Activated CD4-positive, alpha-beta T cell treated with anti-CD3 and anti-CD28 coated beads, Interleukin-2, Interleukin-4, amounts not matched to agents 100 ng/mL and 50 ng/mL, durations not matched to agents 16 hours and 8 hours (primary cell): ENCODE measurements at regions not wholly inside any gene's neighbourhood (a gene's known extent, or its start where the extent isn't known, plus 50 kb on each side); places are given as distances from the start of the nearest gene placed in this dataset.

Source experiments
- DNase-seq: peaks from one replicate; pipeline ENCODE4 v3.0.0-alpha.2; 2020; ENCODE audit warnings: low spot score

DNA sequence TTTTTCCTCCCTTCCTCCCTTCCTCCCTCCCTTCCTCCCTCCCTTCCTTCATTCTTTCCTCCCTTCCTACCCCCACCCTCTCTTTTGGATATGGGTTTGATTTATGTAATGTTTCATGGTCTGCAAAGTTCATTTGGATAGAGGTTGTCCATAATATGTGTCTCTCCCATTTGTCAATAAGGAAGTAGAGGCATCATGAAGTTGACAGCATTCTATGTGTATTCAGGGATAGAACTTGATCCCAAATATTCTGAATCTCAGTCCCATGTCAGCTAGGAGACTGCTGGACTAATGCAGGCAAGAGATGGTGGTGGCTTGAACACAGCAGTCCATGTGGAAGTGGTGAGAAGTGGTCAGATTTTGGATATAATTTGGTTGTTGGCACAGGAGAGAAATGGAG is 90.7 kb upstream of the SLC6A6 start:
- no peak for DNase-seq

DNA sequence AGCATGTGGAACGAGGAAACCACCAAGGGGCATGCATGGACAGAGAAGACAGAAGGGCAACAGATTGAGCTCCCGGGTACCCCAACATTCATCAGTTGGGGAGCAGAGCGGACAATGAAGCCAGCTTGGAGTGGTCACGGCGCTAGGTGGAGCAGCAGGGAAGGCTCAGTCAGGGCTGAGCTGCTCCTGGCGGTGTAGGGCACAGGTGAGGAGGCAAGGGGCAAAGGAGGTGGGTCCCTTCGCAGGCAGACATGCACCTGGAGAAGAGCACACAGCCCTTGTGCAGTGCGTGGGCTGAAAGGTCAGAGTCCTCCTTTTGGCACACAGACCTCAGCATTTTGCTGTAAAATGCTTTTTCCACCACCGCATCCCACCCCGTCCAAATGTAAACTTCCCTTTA is 90.0 kb upstream of the SLC6A6 start:
- DNase-seq, result no peak

DNA sequence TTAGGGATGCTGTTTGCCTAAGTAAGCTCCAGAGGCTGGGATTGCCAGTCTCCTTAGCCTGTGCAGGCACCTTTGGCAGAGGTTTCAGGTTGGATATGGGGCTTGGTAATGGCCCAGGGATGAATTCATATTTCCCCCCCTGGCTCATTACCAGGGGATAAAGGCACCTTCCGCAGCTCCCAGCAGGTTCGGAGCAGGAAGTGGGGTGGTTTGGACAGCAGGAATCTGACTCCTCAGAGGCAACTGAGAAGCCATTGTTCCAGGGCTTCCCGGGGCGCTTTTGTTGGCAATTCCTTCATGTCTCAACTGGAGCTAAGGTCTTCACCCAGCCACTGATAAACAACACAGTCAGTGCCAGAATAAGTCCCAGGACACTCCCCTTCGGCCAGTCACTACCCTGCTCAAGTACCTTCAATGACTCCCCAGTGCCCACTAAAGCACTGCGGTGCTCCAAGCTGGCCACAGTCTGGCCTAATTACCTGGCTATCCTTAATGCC is 85.3 kb upstream of the SLC6A6 start:
- DNase-seq, result no peak

DNA sequence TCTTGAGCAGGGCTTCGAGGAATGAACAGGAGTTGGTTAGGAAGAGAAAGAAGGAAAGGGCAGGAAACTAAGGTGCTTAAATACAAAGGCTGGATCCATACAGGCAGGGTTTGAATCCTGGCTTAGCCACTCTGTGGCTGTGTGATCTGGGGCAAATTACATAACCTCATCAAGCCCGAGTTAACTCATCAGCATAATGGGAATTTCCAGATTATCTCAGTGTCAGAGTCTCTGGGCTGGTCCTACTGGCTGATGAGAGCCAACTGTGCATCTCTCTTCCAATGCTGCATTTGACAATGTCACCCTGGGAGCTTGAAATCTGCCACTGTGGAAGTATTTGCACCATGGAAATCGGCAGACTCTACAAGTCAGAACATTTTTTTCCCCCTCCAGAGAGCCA is 83.8 kb upstream of the SLC6A6 start:
- no peak for DNase-seq

DNA sequence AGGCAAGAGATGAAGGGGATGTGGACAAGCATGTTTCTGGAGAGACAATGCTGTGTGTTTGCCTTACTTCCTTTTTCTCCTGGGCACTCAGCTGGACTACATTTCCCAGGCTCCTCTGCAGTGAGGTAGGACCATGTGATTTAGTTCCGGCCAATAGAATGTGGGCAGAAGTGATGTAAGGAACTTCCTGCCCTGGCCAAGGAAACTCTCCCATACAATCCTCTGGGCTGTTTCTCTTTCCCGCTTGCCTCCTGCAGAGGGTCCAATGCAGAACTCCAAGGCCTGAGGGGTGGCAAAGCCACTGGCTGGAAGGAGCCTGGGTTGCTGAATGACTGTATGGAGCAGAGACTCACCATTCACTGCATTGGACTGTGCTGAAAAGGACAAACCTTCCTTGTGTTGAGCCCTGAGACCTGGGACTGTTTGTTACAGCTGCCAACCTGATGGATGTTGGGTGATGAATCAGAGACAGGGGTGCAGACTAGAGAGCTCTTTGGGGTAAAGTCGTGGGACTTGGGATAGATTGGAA is 82.7 kb upstream of the SLC6A6 start:
- DNase-seq, result peak; percentile 44

DNA sequence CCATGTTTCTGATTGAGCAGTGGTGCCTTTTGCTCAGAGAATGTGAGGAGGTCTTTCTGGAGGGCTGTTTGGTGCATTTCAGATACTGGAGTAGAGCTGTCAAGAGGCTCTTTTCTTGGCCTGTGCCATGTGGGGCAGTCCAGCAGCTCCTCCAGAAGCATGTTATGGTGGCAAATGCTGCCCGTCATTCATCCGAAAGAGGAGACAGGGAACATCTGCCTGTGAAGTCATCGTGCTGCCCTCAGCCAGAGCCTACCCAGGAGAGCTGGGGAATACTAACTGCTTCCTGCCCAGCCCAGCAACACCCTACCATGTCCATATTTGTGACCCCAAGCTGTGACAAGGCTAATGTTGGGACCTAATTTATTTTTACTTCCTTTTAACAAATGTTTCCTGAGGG is 82.2 kb upstream of the SLC6A6 start:
- no peak for DNase-seq

DNA sequence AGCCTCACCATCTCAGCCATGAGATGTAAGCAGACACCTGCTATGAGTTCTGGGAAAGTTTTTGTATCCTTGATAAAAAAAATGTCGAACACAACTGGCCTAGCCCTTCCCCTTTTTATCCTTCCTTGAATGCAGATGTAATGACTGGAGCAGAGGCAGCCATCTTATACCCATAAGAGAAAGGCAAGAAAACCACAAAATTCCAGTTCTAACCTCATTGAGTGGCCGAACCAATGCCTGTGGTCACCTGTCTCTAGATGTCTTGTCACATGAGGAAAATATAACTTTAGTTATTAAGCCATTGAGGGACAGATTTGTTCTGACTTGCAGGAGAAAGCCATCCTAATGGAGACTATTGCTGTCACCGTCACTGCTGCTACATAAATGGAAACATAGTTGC is 80.4 kb upstream of the SLC6A6 start:
- no peak for DNase-seq

DNA sequence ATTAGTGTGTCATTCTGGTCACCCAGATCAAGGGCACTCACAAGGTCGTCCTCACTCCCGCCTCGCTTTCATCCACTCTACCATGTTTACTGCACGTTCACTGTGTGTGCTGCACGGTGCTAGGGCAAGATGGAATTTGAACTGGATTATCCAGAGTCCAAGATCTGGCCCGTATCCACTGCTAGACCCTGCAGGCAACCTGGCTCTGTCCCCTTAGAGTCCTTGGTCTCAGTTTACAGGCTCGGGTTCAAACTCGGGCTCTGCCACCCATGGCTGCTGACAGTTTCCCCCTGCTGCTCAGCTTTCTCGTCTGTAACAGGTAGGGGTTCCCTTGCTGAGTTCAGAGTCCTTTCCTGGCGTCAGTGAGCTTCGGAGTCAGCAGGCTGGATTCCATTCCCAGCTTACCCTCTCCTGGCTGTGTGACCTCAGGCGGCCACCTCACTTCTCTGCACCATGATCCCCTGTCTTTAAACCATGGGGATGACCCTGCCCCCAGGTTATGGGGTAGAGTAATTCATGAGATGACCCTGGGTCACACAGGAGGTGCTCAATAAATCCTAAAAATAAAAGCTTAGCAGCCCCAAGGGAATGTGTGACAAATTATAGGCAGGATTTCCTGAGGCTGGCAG is 79.6 kb upstream of the SLC6A6 start:
- DNase-seq, result no peak

DNA sequence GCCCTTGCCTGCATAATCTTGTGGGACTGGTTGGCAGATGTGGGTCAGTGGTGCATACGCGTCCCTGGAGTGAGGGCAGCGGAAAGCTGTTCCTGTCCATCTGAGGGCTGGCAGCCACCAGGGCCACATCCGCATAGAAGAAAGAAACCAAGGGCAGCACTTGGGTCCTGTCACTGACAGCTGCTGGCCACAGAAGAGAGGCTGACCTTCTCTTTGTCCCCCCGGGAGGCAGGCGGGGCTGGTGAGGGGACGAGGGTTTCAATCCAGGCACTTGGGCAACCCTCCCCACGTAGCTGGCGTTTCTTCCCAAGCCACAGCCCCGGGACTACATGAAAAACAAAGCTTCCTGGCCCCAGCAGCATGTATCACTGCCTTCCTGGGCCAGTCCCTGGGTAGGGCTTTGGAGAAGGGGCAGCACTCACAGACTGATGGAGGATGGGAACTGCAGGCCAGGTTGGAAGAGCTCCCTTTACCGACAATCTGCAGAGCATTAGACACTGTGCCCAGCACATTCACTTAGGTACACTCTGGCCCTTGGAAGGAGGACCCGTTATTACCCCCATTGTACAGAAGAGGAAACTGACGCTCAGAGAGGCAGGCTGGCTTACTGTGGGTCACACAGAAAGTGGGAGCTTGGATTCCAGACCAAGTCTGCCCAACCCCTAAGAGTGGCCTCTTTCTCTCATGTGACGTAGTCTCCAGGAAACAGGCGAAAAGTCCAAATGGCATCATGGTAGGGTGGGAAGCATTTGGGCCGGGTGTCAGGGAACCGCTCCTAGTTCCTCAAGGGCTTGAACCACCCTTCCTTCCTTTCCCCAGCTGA is 78.8 kb upstream of the SLC6A6 start:
- DNase-seq, result no peak

DNA sequence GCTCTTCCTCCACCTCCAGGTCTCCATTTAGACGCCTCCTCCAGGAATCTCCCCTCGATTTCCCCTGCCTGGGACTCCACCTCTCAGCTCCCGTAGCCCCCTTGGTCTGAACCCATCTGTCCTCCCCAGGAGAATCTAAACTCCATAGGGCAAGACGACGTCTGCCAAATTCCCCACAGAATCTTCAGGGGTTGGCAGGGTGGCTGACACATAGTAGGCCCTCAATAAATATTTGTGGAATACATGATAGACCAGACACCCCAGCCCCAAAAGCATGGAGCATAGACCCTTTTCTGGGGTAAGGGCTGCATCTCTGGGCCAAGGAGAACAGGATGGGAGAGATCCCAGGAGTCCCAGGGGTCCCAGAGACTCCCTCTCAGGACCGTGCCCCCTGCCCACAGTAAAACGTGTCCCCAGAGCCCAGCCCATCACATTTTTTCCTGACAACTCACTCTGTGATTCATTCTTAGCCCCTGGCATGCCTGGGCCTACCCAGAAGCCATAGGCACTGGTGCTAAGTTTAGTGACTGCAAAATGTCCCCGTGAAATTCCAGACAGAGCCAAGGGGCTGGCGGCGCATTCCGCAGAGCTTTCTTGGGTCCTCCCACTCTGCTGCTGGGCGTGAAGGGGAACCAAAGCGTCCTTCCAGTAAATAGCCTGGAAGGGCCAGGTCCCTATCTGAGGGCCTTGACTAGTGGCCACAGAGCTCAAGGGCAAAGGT is 78.0 kb upstream of the SLC6A6 start:
- DNase-seq, result no peak

DNA sequence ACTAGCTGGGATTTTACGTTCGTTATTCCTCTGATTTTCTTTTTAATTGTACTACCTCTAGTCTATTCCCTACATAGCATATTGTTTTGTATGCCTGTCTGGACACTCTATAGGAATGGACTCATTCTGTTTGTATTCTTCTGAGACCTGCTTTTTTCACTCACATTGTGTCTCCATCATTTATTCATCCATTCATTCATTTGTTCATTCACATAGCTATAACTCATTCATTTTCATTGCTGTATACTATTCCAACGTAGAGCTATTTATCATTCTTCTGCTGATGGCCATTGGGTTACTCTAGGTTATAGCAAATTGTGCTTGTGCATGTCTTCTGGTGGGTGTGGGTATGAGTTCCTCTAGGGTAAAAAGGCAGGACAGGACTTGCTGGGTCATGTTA is 74.0 kb upstream of the SLC6A6 start:
- DNase-seq, result no peak

DNA sequence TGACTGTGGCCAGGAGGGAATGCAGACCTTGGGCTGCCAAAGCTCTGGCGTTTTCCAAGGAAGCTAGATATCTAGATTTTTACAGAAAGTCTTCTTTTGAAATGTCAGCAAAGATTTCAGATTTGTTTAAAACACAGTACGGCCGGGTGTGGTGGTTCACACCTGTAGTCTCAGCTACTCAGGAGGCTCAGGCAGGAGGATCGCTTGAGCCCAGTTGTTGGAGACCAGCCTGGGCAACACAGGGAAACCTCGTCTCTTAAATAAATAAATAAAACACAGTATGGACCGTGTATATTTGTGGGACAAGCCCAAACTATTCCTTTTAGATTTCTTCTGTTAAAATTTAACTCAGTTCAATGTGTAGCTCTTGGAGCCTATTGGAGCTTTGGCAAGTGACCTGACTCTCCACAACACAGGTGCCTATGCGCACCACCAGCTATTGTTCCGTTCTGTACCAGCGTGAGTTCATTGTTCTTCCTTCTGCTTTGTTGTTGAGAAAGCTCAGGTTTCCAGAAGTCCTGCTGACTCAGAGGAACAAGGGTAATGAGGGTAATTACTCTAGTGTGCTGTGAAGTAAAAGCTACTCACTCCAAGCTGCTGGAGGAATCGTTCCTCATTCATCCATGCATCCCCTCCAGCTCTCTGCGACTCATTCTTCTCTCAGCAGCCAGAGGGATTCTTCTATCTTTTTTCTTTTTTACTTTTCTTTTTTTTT is 73.1 kb upstream of the SLC6A6 start:
- DNase-seq, result no peak

DNA sequence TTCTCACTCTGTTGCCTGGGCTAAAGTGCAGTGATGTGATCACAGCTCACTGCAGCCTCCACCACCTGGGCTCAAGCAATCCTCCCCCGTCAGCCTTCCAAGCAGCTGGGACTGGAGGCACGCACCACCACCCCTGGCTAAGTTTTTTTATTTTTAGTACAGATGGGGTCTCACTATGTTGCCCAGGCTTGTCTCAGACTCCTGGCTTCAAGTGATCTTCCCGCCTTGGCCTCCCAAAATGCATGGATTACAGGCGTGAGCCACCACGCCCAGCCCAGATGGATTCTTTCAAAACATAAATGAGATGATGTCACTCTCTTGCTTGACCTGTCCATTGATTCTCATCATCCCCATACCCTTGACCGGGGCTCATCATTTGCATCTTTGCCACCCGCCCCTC is 72.6 kb upstream of the SLC6A6 start:
- no peak for DNase-seq

DNA sequence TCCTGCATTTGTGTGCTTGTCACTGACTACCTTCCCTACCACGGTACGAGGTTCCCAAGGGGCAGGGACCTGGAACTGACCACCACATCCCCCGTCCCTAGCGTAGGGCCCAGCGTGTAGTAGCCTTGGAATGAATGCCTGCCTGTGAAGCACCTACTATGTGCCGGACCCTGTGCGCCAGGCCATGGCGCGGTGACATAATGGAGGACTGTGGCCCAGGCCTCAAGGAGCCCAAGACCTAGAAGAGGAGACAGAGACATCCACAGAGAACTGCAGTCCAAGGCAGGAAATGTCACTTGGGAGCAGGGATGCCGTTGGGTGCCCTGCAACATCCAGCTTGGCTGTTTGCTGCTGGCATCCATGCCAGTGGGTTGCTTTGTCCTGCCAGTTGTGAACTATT is 71.9 kb upstream of the SLC6A6 start:
- no peak for DNase-seq

DNA sequence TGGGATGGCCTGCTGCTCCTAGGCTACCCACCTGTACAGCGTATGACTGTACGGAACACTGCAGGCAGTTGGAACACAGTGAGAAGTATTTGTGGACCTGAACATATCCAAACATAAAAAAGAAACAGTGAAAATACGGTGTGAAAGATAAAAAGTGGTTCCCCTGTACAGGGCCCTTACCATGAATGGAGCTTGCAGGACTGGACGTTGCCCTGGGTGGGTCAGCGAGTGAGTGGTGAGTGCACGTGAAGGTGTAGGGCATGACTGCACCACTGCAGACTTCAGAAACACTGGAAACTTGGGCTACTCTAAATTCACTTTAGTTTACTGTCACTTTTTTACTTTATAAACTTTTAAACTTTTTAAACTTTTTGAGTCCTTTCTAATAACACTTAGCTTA is 71.2 kb upstream of the SLC6A6 start:
- no peak for DNase-seq

DNA sequence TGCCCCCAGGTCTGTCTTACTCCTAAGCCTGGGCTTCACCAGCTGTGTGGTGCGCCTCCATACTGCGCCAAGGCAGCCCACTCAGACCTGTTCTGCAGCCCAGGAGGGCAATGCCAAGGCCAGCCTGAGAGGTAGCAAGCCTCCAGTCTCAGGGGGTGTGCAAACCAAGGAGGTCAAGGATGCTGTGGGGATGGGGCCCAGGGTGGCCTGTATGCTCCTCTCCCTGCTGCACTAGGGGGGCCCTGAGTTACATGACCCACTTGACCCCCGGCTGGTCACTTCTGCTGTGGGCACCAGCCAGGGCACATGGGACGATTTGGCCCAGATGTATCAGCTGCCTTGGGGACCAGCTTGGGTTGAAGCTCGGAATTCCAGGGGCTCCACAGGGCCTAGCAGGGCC is 70.0 kb upstream of the SLC6A6 start:
- DNase-seq, result no peak

DNA sequence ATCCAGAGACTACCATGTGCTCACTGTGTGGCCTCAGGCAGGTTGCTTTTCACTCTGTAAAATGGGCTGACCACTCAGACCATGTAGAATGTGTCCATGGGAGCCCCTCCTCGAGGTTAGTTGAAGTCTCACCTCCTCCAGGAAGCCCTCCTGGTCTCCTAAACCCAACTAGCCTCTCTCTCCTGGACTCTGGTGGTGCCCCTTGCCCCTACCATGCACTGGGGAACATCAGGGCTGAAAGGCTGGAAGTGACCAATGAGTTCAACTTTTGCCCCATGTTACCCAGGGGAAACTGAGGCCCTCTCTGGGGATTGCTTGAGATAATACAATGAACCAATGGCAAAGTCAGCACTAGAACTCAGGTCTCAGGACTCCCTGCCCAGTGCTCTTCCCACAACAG is 69.2 kb upstream of the SLC6A6 start:
- no peak for DNase-seq

DNA sequence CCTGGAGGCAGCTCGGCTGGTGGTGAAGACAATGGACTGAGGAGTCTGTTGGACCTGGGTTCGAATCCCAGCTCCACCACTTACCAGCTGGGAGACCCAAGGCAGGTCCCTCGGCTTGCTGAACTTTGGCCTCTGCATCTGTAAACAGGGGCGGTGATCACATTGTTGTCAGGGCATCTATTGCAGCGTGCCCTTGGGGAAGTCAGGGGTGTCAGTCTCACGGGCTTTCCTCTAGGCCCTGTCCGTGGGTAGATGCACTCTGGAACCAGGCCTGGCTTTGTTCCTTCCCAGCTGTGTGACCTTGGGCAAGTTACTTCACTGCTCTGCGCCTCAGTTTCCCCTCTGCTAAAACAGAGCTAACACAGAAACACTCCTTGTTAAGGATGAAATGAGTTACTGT is 68.8 kb upstream of the SLC6A6 start:
- no peak for DNase-seq

DNA sequence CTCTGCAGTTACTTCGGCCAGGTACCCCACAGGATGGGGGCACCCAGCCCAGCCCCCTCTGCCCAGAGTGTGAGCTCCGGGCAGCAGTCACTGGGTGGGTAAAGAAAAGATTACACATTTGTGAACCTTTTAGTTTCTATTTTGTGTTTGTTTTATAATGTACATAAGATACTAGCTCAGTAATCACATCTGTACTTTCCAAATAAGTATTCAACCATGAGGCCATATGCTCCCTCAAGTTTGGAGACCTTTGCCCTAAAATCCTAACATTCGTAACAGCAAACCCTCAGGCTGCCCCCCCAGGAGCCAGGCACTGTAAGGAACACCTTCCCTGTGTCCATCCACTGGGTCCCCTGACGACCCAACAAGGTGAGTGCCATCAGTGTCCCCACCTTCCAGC is 68.3 kb upstream of the SLC6A6 start:
- no peak for DNase-seq

DNA sequence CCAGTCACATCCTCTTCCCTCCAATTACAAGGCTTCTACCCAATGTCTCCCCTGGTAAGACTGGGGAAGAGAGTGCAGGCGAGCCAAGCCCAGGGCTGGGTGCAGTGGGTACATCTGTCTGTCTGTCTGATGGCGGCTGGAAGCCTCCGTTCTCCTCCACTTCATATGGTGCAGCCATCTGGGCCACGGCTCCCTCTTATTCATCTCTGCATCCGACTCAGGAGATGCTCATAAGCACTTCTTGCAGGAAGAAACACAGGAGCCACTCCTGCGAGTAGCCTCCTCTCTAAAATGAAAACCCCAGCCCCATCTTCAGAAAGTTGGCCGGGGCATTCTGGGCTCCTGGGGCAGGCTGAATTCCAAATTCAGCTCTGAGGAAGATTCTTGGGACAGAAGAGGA is 67.5 kb upstream of the SLC6A6 start:
- no peak for DNase-seq

DNA sequence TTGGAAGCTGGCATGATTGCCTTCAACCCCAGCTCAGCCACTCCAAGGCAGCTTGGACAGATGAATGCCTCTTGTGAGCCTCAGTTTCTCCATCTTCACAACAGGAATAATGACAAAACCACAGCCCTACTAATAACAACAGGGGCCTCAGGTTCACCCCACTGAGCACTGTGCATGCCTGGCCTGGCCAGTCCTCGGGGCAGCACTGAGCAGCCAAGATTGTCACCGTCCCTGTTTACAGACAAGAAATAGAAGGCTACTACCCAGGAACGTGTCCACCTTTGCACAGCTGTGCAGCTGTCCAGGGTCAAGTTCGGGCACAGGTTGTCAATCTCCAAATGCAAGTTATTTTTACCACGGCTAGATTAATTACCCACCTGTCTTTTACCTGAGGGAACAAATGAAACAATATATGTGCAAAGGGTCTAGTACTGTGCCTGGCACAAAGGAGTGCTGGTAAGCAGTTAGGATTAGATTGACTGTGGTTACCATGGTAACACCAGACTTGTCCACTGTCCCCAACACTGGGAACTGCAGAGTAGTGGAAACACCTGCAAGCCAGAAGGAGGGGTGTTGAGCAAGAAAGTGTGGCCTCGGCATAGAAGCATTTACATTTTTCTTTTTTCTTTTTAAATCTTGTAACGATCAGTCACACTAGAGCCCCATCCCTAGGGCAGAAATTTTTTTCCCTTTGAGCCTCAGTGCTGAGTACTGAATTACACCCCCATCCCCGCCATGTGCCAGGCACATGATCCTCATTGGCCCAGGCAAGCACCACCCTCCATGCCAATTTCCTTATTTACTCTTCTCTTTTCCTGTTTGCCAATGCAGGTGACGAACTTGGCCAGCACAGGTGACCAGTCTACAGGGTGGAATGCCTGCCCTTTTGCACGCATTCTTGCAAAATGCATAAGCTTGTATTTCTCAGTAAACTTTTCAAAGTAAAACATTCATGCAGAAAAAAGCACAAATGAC is 66.3 kb upstream of the SLC6A6 start:
- no peak for DNase-seq
